GM12892 (cell line): ENCODE measurements at regions not wholly inside any gene's neighbourhood (a gene's known extent, or its start where the extent isn't known, plus 50 kb on each side); places are given as distances from the start of the nearest gene placed in this dataset.

Source experiments
- POLR2A ChIP-seq: IDR thresholded peaks from 2 replicates; pipeline ENCODE4 v1.6.1; 2011; ENCODE audit warnings: low read depth, low read length, control low read depth
- TAF1 ChIP-seq: IDR thresholded peaks from 2 replicates; pipeline ENCODE4 v1.6.1; 2011; ENCODE audit warnings: low read depth, mild to moderate bottlenecking, control low read depth, low read length, borderline replicate concordance

DNA sequence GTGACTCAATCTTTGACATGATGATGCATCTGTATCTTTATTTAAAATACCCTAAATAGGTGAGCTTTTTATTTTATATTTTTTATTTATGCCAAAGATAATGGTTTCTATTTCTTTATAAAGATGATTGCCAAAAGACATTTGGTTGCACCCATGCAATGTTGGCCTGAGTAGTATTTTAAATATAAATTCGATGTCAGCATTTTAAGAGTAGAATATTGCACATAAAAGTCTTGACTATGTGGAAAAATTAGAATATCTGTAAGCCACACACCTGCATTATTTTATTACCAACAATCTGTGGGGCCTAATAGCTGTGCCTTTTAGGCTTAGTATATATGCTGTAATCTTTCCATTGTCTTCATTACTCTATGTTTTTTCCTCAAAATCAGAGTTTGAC lies 91.4 kb downstream of the CPXCR1 start:
- TF ChIP-seq POLR2A (no peak), TAF1 (no peak)
